HG02885 (cell line): ENCODE measurements at regions not wholly inside any gene's neighbourhood (a gene's known extent, or its start where the extent isn't known, plus 50 kb on each side); places are given as distances from the start of the nearest gene placed in this dataset.
"Not testable (repeated sequence)": the region's sequence is repeated elsewhere in the genome, so short reads cannot be mapped to it uniquely, and the experiment has no call there.

Source experiments
- ATAC-seq: cut with Tn5 transposase; IDR thresholded peaks from one replicate; pipeline ENCODE4 v1.9.1; 2021; ENCODE audit warnings: mild to moderate bottlenecking; ENCODE audit not compliant: unreplicated experiment, poor library complexity

DNA sequence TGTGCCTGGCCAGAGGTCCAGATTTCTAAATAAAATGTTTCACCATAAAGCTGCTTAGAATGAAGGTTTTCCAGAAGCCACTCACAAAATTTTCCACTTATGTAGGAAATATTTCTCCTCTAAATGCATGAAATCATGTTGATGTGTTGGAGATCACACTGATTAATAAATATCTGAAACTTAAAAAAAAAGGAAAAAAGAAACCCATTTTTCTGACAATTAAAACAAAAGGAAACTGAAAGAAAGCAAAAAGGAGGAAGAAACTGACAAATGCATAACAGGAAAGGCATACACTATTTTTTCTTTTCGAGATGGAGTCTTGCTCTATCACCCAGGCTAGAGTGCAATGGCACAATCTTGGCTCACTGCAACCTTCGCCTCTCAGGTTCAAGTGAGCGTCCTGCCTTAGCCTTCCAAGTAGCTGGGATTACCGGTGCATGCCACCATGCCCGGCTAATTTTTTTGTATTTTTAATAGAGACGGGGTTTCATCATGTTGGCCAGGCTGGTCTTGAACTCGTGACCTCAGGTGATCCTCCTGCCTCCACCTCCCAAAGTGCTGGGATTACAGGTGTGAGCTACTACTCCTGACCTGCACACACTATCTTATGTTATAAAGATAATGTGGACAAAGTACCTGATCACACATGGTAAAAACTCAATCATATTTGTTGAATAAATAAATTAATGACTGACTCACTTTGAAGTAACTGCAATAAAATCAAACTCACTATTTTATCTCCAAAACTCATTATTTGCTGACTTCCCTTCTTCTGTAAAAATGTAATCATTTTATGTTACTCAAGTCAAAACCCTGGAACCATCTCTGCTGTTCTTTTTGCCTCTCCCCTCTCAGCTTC, 149.8 kb upstream of the NR5A2 start:
- no peak for ATAC-seq

DNA sequence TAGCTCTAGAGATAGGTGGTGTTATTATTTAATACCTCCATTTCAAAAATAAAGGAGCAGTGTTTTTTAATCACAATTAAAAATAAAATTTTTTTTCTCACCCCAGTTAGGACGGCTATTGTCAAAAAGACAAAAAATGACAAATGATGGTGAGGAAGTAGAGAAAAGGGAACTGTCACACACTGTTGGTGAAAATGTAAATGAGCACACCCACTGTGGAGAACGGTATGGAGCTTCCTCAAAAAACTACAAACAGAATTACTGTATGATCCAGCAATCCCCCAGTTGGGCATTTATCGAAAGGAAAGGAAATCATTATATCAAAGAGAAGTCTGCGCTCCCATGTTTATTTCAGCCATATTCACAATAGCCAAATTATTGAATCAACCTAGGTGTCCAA, 148.7 kb upstream of the NR5A2 start:
- no peak for ATAC-seq

DNA sequence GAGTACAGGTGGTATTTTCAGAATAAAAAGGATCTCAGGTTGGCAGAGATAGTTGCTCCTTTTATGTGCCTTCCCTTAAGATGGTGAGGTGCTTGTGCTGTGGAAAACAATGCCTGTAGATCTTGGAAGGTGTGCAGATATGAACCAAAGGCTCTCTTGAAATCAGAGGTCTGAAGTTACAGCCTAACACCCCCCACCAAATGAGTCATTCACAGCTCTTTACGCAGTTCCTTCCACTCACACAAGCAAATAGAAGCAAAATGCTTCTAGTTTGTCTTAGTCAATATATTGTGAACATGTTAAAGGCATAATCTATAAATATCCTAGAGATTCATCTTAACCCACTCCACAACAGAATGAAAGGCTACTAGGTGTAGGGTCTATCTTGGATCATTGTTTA, 128.9 kb upstream of the NR5A2 start:
- no peak for ATAC-seq

DNA sequence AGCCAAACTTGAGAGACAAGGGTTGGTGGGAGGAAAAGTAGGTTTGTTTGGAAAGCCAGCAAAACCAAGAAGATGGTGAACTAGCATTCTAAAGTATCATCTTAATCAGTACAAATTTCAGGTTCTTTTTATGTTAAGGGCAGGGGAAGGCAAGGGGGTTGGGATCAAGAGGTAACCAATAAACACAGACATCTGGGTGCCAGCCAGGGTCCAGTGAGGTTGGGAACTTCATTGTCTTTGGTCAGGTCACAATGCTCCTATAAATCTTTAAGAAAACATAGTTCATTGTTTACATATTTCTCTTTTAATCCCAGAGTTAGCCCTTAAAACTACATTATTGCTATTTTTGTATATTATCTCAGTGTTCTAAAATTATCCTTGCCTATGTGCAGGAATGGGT, 126.2 kb upstream of the NR5A2 start:
- no peak for ATAC-seq

DNA sequence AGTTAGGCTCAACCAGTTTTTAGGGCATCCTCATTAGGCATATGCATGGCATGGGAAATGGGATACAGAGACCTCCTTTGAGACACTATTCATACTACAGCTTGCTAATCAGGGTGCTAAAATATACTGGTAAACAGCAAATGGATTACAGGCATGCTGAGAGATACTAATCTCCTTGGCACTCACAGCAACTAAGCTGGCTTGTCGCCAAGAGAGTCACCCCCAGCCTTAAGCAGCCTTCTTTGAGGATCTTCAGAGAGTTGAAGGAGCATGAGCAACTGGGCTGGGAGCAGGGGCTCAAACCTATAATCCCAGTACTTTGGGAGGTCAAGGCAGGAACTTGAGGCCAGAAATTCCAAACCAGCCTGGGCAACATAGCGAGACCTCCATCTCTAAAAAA, 120.1 kb upstream of the NR5A2 start:
- no peak for ATAC-seq

DNA sequence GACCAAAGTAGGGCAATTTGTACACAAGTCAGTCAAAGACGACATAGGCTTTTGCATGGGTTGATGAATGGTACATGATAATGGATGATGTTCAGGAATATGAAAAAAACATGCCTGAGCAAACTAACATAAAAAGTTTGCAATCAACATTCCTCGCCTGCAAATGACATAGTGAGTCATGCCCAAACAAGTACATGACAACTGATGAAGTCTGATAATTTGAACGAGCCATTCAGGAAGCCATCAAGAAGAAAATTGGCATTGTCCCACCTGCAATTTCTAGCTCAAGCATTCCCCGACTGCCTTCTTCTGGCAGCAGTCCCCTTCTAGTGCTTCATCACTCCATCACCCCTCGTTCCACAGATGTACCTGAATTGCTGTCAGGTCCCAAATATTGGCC, 118.4 kb upstream of the NR5A2 start:
- no peak for ATAC-seq

DNA sequence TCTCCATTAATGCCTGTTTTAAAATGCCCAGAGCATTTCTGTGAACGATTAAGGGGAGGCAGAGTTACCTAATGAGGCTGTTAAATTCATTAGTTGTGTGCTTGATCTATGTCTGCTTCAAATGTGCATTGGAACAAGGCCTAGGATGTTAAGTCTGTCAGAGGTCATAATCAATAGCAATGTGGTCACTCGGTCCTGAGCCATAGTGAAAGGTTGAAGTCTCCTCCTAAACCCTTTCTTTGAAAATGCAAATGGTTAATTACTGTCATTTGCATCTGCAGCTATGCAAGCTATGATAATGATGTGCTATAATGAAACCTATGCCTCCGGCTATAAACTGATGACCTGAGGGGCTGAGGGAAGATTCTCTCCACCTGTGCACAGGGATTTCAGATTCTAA, 114.2 kb upstream of the NR5A2 start:
- ATAC-seq, result no peak

DNA sequence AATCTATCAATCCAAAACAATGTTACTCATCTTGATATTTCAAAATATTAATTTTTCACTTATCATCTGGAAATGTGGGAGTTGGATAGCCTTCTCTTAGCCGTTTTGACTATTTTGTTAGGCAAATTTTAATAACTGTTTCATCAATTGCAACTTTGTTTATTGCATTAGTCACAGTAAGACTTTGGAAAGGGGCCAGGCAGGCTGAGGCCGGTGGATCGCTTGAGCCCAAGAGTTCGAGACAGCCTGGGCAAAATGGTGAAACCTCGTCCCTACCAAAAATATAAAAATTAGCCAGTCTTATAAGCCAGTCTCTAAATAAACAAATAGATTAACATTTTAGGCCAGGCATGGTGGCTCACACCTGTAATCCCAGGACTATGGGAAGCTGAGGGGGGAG, 113.0 kb upstream of the NR5A2 start:
- ATAC-seq, result no peak

DNA sequence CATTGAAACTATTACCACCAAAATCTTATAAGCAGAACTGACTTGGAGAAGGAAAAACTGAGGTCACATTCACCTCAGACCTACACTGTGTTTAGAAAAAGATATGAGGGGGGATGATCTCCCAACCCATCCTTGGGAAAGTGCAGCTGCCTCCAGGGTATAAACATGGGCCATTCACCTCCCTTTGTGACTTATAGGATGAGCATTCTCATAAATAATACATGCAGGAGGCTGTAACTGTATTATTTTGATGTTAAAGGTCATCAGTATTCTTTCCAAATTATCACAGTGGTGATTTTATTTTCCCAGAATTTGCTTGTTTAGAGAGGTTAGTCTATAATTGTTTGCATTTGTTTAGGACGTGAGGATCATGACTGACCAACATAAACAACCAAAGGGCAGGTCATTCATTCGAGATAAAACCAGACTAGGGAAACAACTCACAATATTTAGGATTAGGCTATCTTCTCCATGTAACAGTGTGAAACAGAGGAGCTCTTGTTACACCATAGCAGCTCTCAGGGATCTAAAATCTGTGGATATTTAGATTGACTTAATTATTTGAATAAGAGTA, 109.2 kb upstream of the NR5A2 start:
- ATAC-seq, result no peak

DNA sequence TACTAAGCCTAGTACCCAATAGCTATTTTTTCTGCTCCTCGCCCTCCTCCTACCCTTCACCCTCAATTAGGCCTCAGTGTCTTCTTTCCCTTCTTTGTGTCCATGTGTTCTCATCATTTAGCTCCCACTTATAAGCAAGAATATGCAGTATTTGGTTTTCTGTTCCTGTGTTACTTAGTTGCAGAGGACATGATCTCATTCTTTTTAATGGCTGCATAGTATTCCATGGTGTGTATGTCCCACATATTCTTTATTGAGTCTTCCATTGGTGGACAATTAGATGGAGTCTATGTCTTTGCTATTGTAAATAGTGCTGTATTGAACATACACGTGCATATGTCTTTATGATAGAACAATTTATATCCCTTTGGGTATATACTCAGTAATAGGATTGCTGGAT, 106.9 kb upstream of the NR5A2 start:
- no peak for ATAC-seq

DNA sequence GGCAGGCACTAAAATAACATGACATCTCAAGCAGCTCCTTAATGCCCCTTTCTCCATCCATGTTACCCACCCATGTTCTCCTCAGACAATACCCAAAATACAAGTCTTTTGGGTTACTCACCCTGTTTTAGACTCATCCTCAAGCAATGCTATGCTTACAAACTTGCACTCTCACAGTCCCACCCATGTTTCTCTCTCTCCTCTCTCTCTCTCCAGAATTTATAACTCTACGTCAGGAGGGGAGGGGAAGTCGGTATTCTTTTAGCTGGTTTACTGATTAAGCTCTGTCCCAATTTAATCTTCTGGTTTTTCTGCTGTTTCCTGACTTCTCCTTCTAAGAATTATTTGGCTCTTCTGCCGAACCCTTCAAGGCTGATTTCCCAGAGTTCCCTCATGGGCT, 98.0 kb upstream of the NR5A2 start:
- no peak for ATAC-seq

DNA sequence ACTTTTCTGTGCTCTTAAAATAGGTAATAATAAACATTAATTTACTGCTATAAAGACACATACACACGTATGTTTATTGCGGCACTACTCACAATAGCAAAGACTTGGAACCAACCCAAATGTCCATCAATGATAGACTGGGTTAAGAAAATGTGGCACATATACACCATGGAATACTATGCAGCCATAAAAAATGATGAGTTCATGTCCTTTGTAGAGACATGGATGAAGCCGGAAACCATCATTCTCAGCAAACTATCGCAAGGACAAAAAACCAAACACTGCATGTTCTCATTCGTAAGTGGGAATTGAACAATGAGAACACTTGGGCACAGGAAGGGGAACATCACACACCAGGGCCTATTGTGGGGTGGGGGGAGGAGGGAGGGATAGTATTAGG, 97.4 kb upstream of the NR5A2 start:
- not testable (repeated sequence) for ATAC-seq

DNA sequence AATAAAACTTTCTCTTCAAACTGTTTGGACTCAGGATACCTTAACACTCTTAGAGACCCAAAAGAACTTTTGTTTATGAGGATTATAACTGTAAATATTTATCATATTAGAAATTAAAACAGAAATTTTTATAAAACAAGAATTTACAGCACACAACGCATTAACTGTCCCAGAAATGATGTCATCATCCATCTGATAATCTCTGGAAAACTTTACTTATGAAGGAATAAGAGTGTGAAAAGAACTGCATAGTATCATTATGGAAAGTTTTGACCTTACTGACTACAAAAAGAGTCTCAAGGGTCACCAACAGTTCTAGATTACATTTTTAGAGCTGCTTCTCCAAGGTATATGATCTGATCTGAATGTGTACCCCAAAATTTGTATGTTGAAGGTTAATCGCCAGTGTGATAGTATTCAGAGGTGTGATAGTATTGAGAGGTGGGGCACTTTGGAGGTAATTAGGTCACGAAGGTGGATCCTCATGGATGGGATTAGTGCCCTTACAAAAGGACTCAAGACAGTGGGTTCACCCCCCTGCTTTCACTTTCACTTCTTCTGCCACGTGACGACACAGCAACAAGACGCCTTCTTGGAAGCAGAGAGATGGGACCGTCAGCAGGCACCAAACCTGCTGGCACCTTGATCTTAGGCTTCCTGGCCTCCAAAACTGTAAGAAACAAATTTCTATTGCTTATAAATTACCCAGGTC, 95.7 kb upstream of the NR5A2 start:
- no peak for ATAC-seq

DNA sequence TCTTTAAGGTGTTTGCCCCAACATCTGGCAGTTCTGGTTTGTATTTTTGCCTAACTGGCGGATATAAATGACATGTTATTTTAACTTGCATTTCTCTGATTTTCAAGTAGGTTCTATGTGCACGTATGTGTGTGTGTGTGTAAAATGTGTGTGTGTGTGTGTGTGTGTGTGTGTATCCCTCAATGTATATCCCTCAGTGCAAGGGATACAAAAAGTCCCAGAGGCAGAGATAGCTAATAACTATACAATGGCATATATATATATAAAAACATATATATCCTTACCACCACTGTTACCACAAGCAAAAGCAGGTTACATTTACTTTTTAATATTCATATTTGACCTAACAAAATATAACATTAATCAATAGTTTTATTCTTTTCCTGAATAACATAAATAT, 95.0 kb upstream of the NR5A2 start:
- ATAC-seq, result no peak

DNA sequence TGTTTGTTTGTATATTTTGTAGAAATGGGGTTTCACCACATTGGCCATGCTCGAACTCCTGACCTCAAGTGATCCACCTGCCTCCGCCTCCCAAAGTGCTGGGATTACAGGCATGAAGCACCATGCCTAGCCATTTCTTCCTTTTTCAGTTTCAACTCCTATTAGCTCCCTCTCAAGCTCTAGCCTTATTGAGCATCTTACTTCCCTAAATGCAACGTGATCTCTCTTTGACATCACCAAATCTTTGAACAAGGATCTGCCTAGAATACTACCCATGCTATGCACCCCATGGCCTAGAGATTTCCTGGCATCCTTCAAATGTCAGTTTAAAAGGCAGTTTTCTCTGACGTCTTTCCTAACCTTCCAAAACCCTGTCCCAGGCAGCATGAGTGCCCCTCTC, 91.1 kb upstream of the NR5A2 start:
- ATAC-seq, result no peak

DNA sequence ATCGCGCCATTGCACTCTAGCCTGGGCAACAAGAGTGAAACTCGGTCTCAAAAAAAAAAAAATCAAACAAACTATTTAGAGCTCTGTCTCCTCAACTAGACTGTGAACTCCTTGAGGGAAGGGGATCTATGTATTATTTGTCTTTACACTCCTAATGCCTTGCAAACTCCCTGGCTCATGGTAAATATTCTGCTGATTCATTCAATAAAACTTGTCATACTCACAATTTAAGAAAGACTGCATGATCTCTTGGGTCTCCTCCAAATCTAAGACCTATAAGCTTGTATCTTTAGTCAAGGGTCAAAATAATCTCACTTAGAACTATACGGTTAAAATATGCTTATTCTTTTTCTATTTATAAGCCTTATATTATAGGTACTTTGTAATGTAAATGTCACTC, 90.3 kb upstream of the NR5A2 start:
- no peak for ATAC-seq

DNA sequence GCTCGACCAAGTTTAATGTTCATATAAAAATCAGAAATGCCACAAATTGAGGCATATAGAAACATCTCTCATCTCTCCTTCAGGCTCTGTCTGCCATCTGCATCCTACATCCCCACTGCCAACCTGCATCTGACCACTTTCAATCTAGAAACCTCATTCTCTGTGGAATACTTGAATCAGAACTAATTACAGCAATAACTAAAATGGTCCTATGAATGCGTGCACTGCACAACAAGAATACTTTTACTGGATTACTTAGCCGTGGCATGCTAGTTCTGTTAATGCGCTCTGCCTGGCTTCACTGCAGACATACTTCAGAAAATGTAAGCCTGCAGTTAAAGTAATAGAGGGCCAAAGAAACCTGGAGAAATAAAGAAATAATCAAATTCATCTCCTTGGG, 89.8 kb upstream of the NR5A2 start:
- ATAC-seq, result no peak

DNA sequence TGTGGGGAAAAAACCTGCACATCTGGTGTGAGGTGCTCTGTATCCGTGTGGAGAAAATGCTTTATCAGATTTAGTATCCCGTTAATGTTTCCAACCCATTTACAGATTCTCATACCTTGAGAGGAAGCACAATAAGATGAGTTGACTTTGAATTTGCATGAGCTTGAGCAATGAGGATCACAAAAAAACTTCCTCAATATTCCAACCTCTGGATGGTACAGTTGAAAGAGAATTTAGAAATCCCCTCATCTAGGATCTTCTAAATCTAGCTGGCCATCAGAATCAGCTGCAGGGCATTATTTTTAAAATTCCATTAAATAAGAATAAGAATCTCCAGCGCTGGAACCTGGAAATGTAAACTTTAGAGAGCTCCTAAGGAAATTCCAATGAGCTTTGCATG, 82.5 kb upstream of the NR5A2 start:
- no peak for ATAC-seq

DNA sequence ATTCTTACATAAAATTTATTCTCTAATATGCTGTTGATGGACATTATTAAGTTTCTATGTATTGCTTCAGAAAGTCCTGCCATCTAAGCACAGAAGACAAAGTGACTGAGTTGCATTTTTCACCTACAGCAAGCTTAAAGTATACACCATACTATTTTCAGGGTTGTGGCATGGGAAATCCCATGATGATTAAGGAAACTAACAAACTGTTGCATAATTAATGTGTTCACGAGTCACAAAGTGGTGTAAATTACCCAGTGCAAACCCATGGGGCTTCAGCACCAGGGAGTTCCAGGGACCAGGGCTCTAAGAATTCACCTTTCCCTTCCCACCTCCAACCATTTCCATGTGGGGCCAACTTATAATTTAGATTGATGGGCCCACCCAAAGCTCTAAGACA, 81.9 kb upstream of the NR5A2 start:
- no peak for ATAC-seq

DNA sequence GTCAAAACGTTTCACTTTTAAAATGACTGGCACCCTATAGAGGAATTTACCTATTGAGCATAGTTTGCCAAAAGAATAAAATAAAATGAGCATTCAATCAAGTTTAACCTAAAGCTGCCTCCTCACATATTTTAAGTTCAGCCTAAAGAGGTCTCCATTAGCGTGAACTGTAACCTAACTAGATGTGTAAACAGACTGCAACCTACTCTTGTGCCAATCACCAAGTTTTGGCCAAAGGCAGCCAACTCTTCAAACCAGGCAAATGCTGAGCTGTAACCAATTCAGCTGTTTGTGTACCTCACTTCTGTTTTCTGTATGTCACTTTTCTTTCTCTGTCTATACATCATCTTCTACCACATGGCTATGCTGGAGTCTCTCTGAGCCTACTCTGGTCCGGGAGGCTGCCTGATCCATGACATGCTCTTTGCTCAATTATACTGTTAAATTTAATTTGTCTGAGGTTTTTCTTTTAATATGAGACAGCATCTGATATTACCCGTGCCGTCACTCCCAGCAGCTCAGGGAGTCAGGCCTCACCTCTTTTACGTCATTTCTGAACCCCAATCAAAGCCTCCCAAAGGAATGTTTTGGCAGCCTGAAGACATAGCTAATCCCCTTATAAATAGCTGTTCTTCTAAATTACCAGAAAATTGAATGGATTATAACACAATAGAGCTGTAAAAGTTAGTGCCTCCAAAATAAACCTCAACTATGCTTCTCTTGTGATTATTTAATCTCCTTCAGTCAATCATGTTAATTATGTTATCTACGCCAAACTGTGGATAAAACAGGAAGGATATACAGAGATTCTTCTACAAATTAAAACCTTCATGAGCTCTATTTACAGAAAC, 81.0 kb upstream of the NR5A2 start:
- no peak for ATAC-seq
